ENCODE measurements at regions not wholly inside any gene's neighbourhood (a gene's known extent, or its start where the extent isn't known, plus 50 kb on each side); places are given as distances from the start of the nearest gene placed in this dataset.
"Not testable (repeated sequence)": the region's sequence is repeated elsewhere in the genome, so short reads cannot be mapped to it uniquely, and the experiment has no call there.

DNA sequence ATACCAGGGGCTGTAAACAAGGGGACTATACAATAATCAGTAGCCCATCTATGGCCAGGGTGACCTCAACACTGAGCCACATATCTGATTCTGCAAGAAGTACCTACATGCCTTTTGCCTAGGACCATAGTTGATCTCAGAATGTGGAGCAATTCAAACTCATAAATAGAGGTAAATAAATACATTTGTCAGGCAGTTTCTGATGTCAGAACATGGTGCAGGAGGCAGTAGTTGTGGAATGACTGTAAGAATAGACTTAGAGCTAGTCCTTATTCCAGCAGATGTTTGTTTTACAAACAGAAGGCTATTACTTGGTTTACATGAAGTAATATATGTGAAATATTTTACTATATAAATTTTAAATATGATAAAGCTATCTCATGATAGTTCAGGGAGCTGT, 330.7 kb upstream of the DAB2 start:
- Histone ChIP-seq H3K4me1 (ENCODE audit: low read length) (peaks cover 7% of the 10 kb centered on the region), H3K4me3 (ENCODE audit: low read length) (no peak overlapping the region), H3K36me3 (replicated peaks; ENCODE audit: insufficient read depth, low read length) (no peaks in the 10 kb centered on the region), H4K20me1 (ENCODE audit: insufficient read depth, low read length) (no peaks in the 10 kb centered on the region), H3F3A (ENCODE audit: insufficient read depth, low read length) (no peaks in the 10 kb centered on the region), H3K4me2 (ENCODE audit: low read depth, low read length) (no peak overlapping the region), H3K9me3 (replicated peaks; ENCODE audit: insufficient read depth, low read length) (no peaks in the 10 kb centered on the region), H3K27ac (ENCODE audit: low read length) (no peak overlapping the region), H3K9ac (ENCODE audit: low read length) (no peak overlapping the region), H3K27me3 (replicated peaks; ENCODE audit: insufficient read depth, low read length) (no peaks in the 10 kb centered on the region), H3K9me2 (replicated peaks; ENCODE audit: insufficient read depth, low read length) (no peaks in the 10 kb centered on the region), H2AFZ (ENCODE audit: low read length) (no peak overlapping the region), H3K79me2 (ENCODE audit: low read length) (no peaks in the 10 kb centered on the region)
- DNase-seq, result no peak
- no peak for TF ChIP-seq EZH2phosphoT487 (IDR thresholded peaks at IDR 0.05; ENCODE audit: low read length)
- TF ChIP-seq EZH2 (optimal IDR thresholded peaks at IDR 0.05; ENCODE audit: low read depth, low read length), result no peak

- H3K9me2 ChIP-seq (replicated peaks; ENCODE audit: insufficient read depth, low read length); H4K20me1 ChIP-seq (ENCODE audit: insufficient read depth, low read length); DNase-seq; H3K4me3 ChIP-seq (ENCODE audit: low read length); H3K4me1 ChIP-seq (ENCODE audit: low read length); H3K27ac ChIP-seq (ENCODE audit: low read length); H3K27me3 ChIP-seq (replicated peaks; ENCODE audit: insufficient read depth, low read length); H3K9ac ChIP-seq (ENCODE audit: low read length); H3K79me2 ChIP-seq (ENCODE audit: low read length); H3K9me3 ChIP-seq (replicated peaks; ENCODE audit: insufficient read depth, low read length); H3F3A ChIP-seq (ENCODE audit: insufficient read depth, low read length); H2AFZ ChIP-seq (ENCODE audit: low read length); H3K36me3 ChIP-seq (replicated peaks; ENCODE audit: insufficient read depth, low read length); H3K4me2 ChIP-seq (ENCODE audit: low read depth, low read length): not testable (repeated sequence)
Observed at GRCh38 chr5:39753747-39754146, 329.0 kb upstream of the DAB2 start.

GRCh38 chr5:39750661-39751060, 325.9 kb upstream of the DAB2 start:
- no peak for DNase-seq
- H3K36me3 ChIP-seq (replicated peaks; ENCODE audit: insufficient read depth, low read length), result no peaks in the 10 kb centered on the region
- no peaks in the 10 kb centered on the region for H3K9me3 ChIP-seq (replicated peaks; ENCODE audit: insufficient read depth, low read length)
- no peaks in the 10 kb centered on the region for H3K27me3 ChIP-seq (replicated peaks; ENCODE audit: insufficient read depth, low read length)
- no peaks in the 10 kb centered on the region for H3K9me2 ChIP-seq (replicated peaks; ENCODE audit: insufficient read depth, low read length)
- no peaks in the 10 kb centered on the region for H3F3A ChIP-seq (ENCODE audit: insufficient read depth, low read length)
- no peaks in the 10 kb centered on the region for H3K79me2 ChIP-seq (ENCODE audit: low read length)
- H4K20me1 ChIP-seq (ENCODE audit: insufficient read depth, low read length), result no peaks in the 10 kb centered on the region
- H3K9ac ChIP-seq (ENCODE audit: low read length), result no peak overlapping the region
- H3K4me1 ChIP-seq (ENCODE audit: low read length), result no peaks in the 10 kb centered on the region
- no peak overlapping the region for H3K4me2 ChIP-seq (ENCODE audit: low read depth, low read length)
- TF ChIP-seq CTCF (IDR thresholded peaks at IDR 0.05; ENCODE audit: low read length) (no peak), EZH2phosphoT487 (IDR thresholded peaks at IDR 0.05; ENCODE audit: low read length) (no peak), EZH2 (optimal IDR thresholded peaks at IDR 0.05; ENCODE audit: low read depth, low read length) (no peak)
- no peak overlapping the region for H2AFZ ChIP-seq (ENCODE audit: low read length)
- no peak overlapping the region for H3K4me3 ChIP-seq (ENCODE audit: low read length)
- H3K27ac ChIP-seq (ENCODE audit: low read length), result no peak overlapping the region

DNA sequence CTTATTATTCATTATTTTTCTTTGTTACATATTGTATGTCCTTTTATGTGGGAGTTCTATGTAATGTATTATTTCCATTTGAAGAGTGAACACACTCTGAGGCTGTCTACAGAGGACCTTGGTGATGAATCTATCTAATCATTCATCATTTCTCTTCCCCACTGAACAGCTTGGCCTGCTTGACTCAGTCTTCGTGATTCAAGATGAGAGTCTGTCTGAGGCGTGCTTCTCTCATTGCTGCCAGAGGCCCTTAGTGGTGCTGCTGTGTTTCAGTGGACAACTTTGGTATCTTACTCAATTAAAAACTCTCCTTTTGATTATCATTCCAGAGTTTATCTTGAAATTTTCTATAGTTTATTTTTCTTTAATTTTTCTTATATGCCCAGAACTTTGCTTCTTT, 318.1 kb upstream of the DAB2 start:
- H2AFZ ChIP-seq (ENCODE audit: low read length), result no peak overlapping the region
- no peak overlapping the region for H3K4me2 ChIP-seq (ENCODE audit: low read depth, low read length)
- no peak overlapping the region for H3K27ac ChIP-seq (ENCODE audit: low read length)
- peaks cover 2% of the 10 kb centered on the region; the same call in 1 of the 2 replicates for H3K9me2 ChIP-seq (replicated peaks; ENCODE audit: insufficient read depth, low read length)
- H3F3A ChIP-seq (ENCODE audit: insufficient read depth, low read length), result no peaks in the 10 kb centered on the region
- TF ChIP-seq EZH2phosphoT487 (IDR thresholded peaks at IDR 0.05; ENCODE audit: low read length) (no peak), CTCF (IDR thresholded peaks at IDR 0.05; ENCODE audit: low read length) (no peak), EZH2 (optimal IDR thresholded peaks at IDR 0.05; ENCODE audit: low read depth, low read length) (no peak)
- H3K4me3 ChIP-seq (ENCODE audit: low read length), result no peak overlapping the region
- H3K9ac ChIP-seq (ENCODE audit: low read length), result no peak overlapping the region
- H3K27me3 ChIP-seq (replicated peaks; ENCODE audit: insufficient read depth, low read length), result no peaks in the 10 kb centered on the region
- no peaks in the 10 kb centered on the region for H3K36me3 ChIP-seq (replicated peaks; ENCODE audit: insufficient read depth, low read length)
- H3K4me1 ChIP-seq (ENCODE audit: low read length), result no peaks in the 10 kb centered on the region
- no peak for DNase-seq
- H3K9me3 ChIP-seq (replicated peaks; ENCODE audit: insufficient read depth, low read length), result no peaks in the 10 kb centered on the region
- no peaks in the 10 kb centered on the region for H4K20me1 ChIP-seq (ENCODE audit: insufficient read depth, low read length)
- H3K79me2 ChIP-seq (ENCODE audit: low read length), result no peaks in the 10 kb centered on the region

All from MM.1S (cell line).